H1 (cell line): ENCODE measurements at regions not wholly inside any gene's neighbourhood (a gene's known extent, or its start where the extent isn't known, plus 50 kb on each side); places are given as distances from the start of the nearest gene placed in this dataset.

Experiments used
- EZH2 ChIP-seq: fragments of 200-600 bp; sonication (generic); IDR thresholded peaks from 2 replicates; pipeline ENCODE4 v1.7.1; 2012; ENCODE audit warnings: low read depth, mild to moderate bottlenecking, moderate library complexity, low read length, inconsistent platforms; ENCODE audit not compliant: severe bottlenecking
- GABPA ChIP-seq: IDR thresholded peaks from 2 replicates; pipeline ENCODE4 v1.6.1; 2011; ENCODE audit warnings: mild to moderate bottlenecking, low read length, moderate library complexity, borderline replicate concordance; ENCODE audit not compliant: insufficient read depth
- JUN ChIP-seq: IDR thresholded peaks from 2 replicates; pipeline ENCODE4 v1.6.1; 2011; ENCODE audit warnings: low read depth, mild to moderate bottlenecking, improper control_type of control experiment, low read length
- PHF8 ChIP-seq: fragments of 200-600 bp; sonication (generic); conservative IDR thresholded peaks from 2 replicates; pipeline ENCODE4 v1.7.1; 2012; ENCODE audit warnings: low read depth, mild to moderate bottlenecking, inconsistent platforms, low read length, moderate library complexity
- POLR2A ChIP-seq, 2 experiments: IDR thresholded peaks; 1 replicate in 1 of 2; 2 replicates in 1 of 2; pipeline ENCODE4 v1.6.1; 2011; ENCODE audit warnings: low read depth in 2 of 2, low read length in 2 of 2, mild to moderate bottlenecking in 2 of 2; ENCODE audit errors: control extremely low read depth in 1 of 2
- SIX5 ChIP-seq: IDR thresholded peaks from 2 replicates; pipeline ENCODE4 v1.6.1; 2011; ENCODE audit warnings: mild to moderate bottlenecking, low read depth, low read length
- SP1 ChIP-seq: IDR thresholded peaks from 2 replicates; pipeline ENCODE4 v1.6.1; 2011; ENCODE audit warnings: low read depth, low read length
- YY1 ChIP-seq: IDR thresholded peaks from 2 replicates; pipeline ENCODE4 v1.6.1; 2011; ENCODE audit warnings: low read depth, mild to moderate bottlenecking, low read length
- TF ChIP-seq, protein P1 (sequence below), 3 experiments: IDR thresholded peaks; 1 replicate in 2 of 3; 2 replicates in 1 of 3; pipeline versions ENCODE4 v1.5.1 to v1.6.1; 2011; ENCODE audit warnings: low read length in 3 of 3, mild to moderate bottlenecking in 3 of 3, inconsistent platforms in 2 of 3, low read depth in 1 of 3, moderate library complexity in 1 of 3; ENCODE audit not compliant: insufficient read depth in 1 of 3; ENCODE audit errors: control extremely low read depth in 1 of 3
- TF ChIP-seq, protein P2 (sequence below): IDR thresholded peaks from 2 replicates; pipeline ENCODE4 v1.6.1; 2011; ENCODE audit warnings: low read length, improper control_type of control experiment

DNA sequence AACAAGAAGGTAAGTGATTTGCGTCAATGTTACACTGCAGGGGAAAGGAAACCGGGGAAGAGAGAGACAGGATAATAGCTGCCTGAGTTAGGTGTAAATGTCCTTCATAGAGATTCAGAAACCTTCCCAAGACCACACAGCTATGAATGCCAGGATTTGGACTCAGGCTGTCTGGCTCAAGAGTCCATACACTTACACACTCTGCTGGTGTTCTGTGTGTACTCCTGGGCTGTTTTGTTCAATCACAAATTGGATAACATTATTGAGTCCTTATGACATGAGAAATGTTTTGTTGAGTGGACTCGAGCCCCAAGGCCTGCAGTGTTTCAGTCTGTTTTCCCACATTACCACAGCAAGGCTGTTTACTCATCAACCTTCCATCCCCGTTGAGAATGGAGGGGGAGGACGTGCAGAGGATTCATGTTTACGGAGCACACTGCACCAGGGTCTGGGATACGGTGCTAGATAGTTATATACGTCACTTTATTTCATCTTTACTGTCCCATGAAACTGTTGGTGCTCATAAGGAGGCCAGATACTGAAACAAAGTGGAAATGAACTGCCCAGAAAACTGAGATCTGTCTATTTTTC is 450.8 kb downstream of the HAPSTR1 start:
- TF ChIP-seq PHF8 (no peak), SIX5 (no peak), SP1 (no peak), EZH2 (no peak), POLR2A (IDR thresholded peaks at IDR 0.05; ENCODE audit: control extremely low read depth in 1 of 2, low read depth in 2 of 2, low read length in 2 of 2) (no peak), JUN (no peak), YY1 (no peak), GABPA (no peak)
- TF ChIP-seq, protein P1, sequence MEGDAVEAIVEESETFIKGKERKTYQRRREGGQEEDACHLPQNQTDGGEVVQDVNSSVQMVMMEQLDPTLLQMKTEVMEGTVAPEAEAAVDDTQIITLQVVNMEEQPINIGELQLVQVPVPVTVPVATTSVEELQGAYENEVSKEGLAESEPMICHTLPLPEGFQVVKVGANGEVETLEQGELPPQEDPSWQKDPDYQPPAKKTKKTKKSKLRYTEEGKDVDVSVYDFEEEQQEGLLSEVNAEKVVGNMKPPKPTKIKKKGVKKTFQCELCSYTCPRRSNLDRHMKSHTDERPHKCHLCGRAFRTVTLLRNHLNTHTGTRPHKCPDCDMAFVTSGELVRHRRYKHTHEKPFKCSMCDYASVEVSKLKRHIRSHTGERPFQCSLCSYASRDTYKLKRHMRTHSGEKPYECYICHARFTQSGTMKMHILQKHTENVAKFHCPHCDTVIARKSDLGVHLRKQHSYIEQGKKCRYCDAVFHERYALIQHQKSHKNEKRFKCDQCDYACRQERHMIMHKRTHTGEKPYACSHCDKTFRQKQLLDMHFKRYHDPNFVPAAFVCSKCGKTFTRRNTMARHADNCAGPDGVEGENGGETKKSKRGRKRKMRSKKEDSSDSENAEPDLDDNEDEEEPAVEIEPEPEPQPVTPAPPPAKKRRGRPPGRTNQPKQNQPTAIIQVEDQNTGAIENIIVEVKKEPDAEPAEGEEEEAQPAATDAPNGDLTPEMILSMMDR (IDR thresholded peaks at IDR 0.05; ENCODE audit: control extremely low read depth in 1 of 3, insufficient read depth in 1 of 3, low read depth in 1 of 3, low read length in 3 of 3): no peak
- TF ChIP-seq, protein P2, sequence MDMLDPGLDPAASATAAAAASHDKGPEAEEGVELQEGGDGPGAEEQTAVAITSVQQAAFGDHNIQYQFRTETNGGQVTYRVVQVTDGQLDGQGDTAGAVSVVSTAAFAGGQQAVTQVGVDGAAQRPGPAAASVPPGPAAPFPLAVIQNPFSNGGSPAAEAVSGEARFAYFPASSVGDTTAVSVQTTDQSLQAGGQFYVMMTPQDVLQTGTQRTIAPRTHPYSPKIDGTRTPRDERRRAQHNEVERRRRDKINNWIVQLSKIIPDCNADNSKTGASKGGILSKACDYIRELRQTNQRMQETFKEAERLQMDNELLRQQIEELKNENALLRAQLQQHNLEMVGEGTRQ: no peak
